ENCODE measurements at regions not wholly inside any gene's neighbourhood (a gene's known extent, or its start where the extent isn't known, plus 50 kb on each side); places are given as distances from the start of the nearest gene placed in this dataset.

DNA sequence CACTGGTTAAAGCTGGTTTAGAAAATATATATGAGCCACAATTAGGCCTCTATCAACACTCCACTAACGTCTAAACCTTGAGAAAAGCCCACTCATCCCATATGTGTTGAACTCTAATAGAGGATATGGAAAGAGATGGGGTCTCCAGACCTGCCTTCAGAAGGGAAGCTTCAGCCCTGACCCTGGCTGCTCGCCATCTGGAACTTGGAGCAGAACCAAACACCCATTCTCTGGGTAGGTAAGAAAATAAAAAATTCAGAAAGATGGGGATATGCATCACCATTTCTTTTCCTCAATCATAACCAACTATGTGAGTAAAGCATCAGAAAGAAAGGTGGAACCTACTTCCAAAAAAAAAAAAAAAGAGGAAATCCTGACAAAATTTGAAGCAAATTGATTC lies 666.2 kb downstream of the PTPRC start:
- TF ChIP-seq, protein P1, sequence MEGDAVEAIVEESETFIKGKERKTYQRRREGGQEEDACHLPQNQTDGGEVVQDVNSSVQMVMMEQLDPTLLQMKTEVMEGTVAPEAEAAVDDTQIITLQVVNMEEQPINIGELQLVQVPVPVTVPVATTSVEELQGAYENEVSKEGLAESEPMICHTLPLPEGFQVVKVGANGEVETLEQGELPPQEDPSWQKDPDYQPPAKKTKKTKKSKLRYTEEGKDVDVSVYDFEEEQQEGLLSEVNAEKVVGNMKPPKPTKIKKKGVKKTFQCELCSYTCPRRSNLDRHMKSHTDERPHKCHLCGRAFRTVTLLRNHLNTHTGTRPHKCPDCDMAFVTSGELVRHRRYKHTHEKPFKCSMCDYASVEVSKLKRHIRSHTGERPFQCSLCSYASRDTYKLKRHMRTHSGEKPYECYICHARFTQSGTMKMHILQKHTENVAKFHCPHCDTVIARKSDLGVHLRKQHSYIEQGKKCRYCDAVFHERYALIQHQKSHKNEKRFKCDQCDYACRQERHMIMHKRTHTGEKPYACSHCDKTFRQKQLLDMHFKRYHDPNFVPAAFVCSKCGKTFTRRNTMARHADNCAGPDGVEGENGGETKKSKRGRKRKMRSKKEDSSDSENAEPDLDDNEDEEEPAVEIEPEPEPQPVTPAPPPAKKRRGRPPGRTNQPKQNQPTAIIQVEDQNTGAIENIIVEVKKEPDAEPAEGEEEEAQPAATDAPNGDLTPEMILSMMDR (IDR thresholded peaks at IDR 0.05; ENCODE audit: insufficient read depth, low read length, poor library complexity, severe bottlenecking) = no peak
- no peak for TF ChIP-seq EZH2phosphoT487 (conservative IDR thresholded peaks at IDR 0.05; ENCODE audit: low read length)
